ENCODE measurements at regions not wholly inside any gene's neighbourhood (a gene's known extent, or its start where the extent isn't known, plus 50 kb on each side); places are given as distances from the start of the nearest gene placed in this dataset.

- TF ChIP-seq CTCF (IDR thresholded peaks at IDR 0.05; ENCODE audit: low read length) (no peak), EZH2 (optimal IDR thresholded peaks at IDR 0.05; ENCODE audit: low read depth, low read length) (no peak)
Observed at GRCh38 chr12:82097877-82098276, 260.3 kb downstream of the CCDC59 start.

Data from MM.1S (cell line).